Stimulated activated CD4-positive, alpha-beta T cell treated with anti-CD3 and anti-CD28 coated beads, Interleukin-4, amount 100 ng/mL, for 48 hours (primary cell): ENCODE measurements at regions not wholly inside any gene's neighbourhood (a gene's known extent, or its start where the extent isn't known, plus 50 kb on each side); places are given as distances from the start of the nearest gene placed in this dataset.
"Not testable (repeated sequence)": the region's sequence is repeated elsewhere in the genome, so short reads cannot be mapped to it uniquely, and the experiment has no call there.

Experiments used
- DNase-seq, 2 donors: peaks; one replicate each; pipeline ENCODE4 v3.0.0-alpha.2; 2020; ENCODE audit warnings: low read depth in 2 of 2

- DNase-seq: no peak
These were observed 113.4 kb downstream of the FAM50B start for GRCh38 chr6:3962291-3963280.

- DNase-seq: no peak
These were observed 114.3 kb downstream of the FAM50B start for GRCh38 chr6:3963426-3963825.

- DNase-seq: no peak
These were observed 113.7 kb downstream of the FAM217A start for GRCh38 chr6:3965071-3965718.

- DNase-seq: no peak
These were observed 112.5 kb downstream of the FAM217A start for GRCh38 chr6:3966426-3966825.

GRCh38 chr6:3970097-3970496 lies 108.8 kb downstream of the FAM217A start:
- no peak for DNase-seq

- DNase-seq: not testable (repeated sequence)
These were observed 105.8 kb downstream of the FAM217A start for GRCh38 chr6:3973152-3973551.

- peak in 1 of 2 donors; percentile 18 for DNase-seq
These were observed 100.8 kb downstream of the FAM217A start for GRCh38 chr6:3977875-3978711.

- DNase-seq: not testable (repeated sequence)
These were observed 100.0 kb downstream of the FAM217A start for GRCh38 chr6:3978966-3979365.

GRCh38 chr6:3981917-3982316 lies 97.0 kb downstream of the FAM217A start:
- no peak for DNase-seq

- no peak for DNase-seq
These were observed 95.2 kb downstream of the FAM217A start for GRCh38 chr6:3983778-3984177.

GRCh38 chr6:3984494-3984893 lies 94.4 kb downstream of the FAM217A start:
- DNase-seq: no peak

GRCh38 chr6:3986241-3986640 lies 92.7 kb downstream of the FAM217A start:
- DNase-seq: no peak

GRCh38 chr6:3987053-3987452 lies 91.9 kb downstream of the FAM217A start:
- no peak for DNase-seq

- DNase-seq: no peak
These were observed 91.4 kb downstream of the FAM217A start for GRCh38 chr6:3987576-3987975.

- DNase-seq: peak; percentile 70 to 72
These were observed 88.0 kb downstream of the FAM217A start for GRCh38 chr6:3990692-3991491.

- DNase-seq: no peak
These were observed 87.0 kb downstream of the FAM217A start for GRCh38 chr6:3991941-3992340.

- no peak for DNase-seq
These were observed 82.6 kb downstream of the FAM217A start for GRCh38 chr6:3996349-3996748.

- no peak for DNase-seq
These were observed 81.7 kb downstream of the FAM217A start for GRCh38 chr6:3997177-3997770.

- no peak for DNase-seq
These were observed 78.9 kb downstream of the FAM217A start for GRCh38 chr6:3999800-4000661.

- DNase-seq: no peak
These were observed 74.7 kb downstream of the FAM217A start for GRCh38 chr6:4004249-4004648.
